Type B pancreatic cell (in vitro differentiated cells): ENCODE measurements at regions not wholly inside any gene's neighbourhood (a gene's known extent, or its start where the extent isn't known, plus 50 kb on each side); places are given as distances from the start of the nearest gene placed in this dataset.
"Not testable (repeated sequence)": the region's sequence is repeated elsewhere in the genome, so short reads cannot be mapped to it uniquely, and the experiment has no call there.

Experiments used
- DNase-seq: peaks from one replicate; pipeline ENCODE4 v3.0.0; 2021; ENCODE audit warnings: mixed read lengths; ENCODE audit not compliant: unreplicated experiment; ENCODE audit errors: extremely low spot score
- H3K27ac Mint-ChIP-seq: 2 replicates; pipeline ENCODE4 v1.8.0; 2021; ENCODE audit warnings: mild to moderate bottlenecking, mixed read lengths
- H3K27me3 Mint-ChIP-seq: 2 replicates; pipeline ENCODE4 v1.8.0; 2021; ENCODE audit warnings: mixed read lengths
- H3K36me3 Mint-ChIP-seq: 2 replicates; pipeline ENCODE4 v1.8.0; 2021; ENCODE audit warnings: mixed read lengths
- H3K4me1 Mint-ChIP-seq: one replicate; pipeline ENCODE4 v1.8.0; 2021; ENCODE audit warnings: mixed read lengths; ENCODE audit not compliant: unreplicated experiment
- H3K4me3 Mint-ChIP-seq: 2 replicates; pipeline ENCODE4 v1.8.0; 2021; ENCODE audit warnings: mild to moderate bottlenecking, mixed read lengths
- H3K9me3 Mint-ChIP-seq: 2 replicates; pipeline ENCODE4 v1.8.0; 2021; ENCODE audit warnings: mixed read lengths
- TF ChIP-seq, protein P1 (sequence below): fragments of 200-600 bp; sonication (generic); conservative IDR thresholded peaks from 2 replicates; pipeline ENCODE4 v1.5.0; 2021; ENCODE audit warnings: antibody characterized with exemption, mild to moderate bottlenecking

- no peaks in the 10 kb centered on the region for H3K36me3 Mint-ChIP-seq
- no peak overlapping the region for H3K4me3 Mint-ChIP-seq
- H3K27me3 Mint-ChIP-seq, result peaks cover 76% of the 10 kb centered on the region
- DNase-seq, result no peak
- peaks cover 11% of the 10 kb centered on the region for H3K4me1 Mint-ChIP-seq
- H3K27ac Mint-ChIP-seq, result no peak overlapping the region
- no peaks in the 10 kb centered on the region for H3K9me3 Mint-ChIP-seq
- TF ChIP-seq, protein P1, sequence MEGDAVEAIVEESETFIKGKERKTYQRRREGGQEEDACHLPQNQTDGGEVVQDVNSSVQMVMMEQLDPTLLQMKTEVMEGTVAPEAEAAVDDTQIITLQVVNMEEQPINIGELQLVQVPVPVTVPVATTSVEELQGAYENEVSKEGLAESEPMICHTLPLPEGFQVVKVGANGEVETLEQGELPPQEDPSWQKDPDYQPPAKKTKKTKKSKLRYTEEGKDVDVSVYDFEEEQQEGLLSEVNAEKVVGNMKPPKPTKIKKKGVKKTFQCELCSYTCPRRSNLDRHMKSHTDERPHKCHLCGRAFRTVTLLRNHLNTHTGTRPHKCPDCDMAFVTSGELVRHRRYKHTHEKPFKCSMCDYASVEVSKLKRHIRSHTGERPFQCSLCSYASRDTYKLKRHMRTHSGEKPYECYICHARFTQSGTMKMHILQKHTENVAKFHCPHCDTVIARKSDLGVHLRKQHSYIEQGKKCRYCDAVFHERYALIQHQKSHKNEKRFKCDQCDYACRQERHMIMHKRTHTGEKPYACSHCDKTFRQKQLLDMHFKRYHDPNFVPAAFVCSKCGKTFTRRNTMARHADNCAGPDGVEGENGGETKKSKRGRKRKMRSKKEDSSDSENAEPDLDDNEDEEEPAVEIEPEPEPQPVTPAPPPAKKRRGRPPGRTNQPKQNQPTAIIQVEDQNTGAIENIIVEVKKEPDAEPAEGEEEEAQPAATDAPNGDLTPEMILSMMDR, result no peak
Measured at GRCh38 chr22:49674479-49675050, 153.1 kb downstream of the BRD1 start.

GRCh38 chr22:49673048-49673447, 154.6 kb downstream of the BRD1 start:
- peak; percentile 45 for DNase-seq
- Mint-ChIP-seq H3K36me3 (no peaks in the 10 kb centered on the region), H3K27me3 (peaks cover 75% of the 10 kb centered on the region)

DNA sequence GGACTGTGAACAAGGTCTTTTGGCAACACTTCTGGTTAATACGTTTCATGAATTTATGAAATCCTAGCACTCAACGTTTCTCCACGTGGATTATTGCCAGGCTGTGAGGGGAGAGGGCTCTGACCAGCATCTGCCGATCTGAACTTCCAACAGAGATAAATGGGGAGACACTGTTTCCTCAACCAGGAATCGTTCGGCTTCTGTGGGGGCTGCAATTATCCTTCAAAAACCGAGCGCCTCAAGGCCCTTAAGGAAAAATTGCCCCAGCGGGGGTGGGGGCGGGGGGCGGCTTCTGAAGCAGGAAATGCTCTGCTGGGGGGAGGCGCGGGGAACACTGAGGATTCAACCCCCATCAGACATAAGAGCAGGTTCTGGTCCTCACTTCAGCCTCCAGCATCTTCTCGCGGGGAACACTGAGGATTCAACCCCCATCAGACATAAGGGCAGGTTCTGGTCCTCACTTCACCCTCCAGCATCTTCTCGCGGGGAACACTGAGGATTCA, 155.6 kb downstream of the BRD1 start:
- peak; percentile 31 for DNase-seq
- TF ChIP-seq, protein P1, result no peak
- Mint-ChIP-seq H3K9me3 (no peaks in the 10 kb centered on the region), H3K4me3 (peak overlapping the region; percentile 67), H3K36me3 (no peaks in the 10 kb centered on the region), H3K27me3 (peaks cover 72% of the 10 kb centered on the region), H3K27ac (no peak overlapping the region), H3K4me1 (peaks cover 11% of the 10 kb centered on the region)

More at GRCh38 chr22:49673048-49673447, 154.6 kb downstream of the BRD1 start:
- Mint-ChIP-seq H3K9me3 (no peaks in the 10 kb centered on the region), H3K4me1 (peaks cover 11% of the 10 kb centered on the region), H3K27ac (no peak overlapping the region), H3K4me3 (no peak overlapping the region)
- TF ChIP-seq, protein P1, result no peak

- peak; percentile 45 for DNase-seq
- peaks cover 72% of the 10 kb centered on the region for H3K27me3 Mint-ChIP-seq
- no peaks in the 10 kb centered on the region for H3K36me3 Mint-ChIP-seq
- peak overlapping the region; percentile 67 for H3K4me3 Mint-ChIP-seq
- no peaks in the 10 kb centered on the region for H3K9me3 Mint-ChIP-seq
- H3K27ac Mint-ChIP-seq, result no peak overlapping the region
- H3K4me1 Mint-ChIP-seq, result peaks cover 11% of the 10 kb centered on the region
- TF ChIP-seq, protein P1, result no peak
Measured at GRCh38 chr22:49671331-49672013, 156.2 kb downstream of the BRD1 start.

DNA sequence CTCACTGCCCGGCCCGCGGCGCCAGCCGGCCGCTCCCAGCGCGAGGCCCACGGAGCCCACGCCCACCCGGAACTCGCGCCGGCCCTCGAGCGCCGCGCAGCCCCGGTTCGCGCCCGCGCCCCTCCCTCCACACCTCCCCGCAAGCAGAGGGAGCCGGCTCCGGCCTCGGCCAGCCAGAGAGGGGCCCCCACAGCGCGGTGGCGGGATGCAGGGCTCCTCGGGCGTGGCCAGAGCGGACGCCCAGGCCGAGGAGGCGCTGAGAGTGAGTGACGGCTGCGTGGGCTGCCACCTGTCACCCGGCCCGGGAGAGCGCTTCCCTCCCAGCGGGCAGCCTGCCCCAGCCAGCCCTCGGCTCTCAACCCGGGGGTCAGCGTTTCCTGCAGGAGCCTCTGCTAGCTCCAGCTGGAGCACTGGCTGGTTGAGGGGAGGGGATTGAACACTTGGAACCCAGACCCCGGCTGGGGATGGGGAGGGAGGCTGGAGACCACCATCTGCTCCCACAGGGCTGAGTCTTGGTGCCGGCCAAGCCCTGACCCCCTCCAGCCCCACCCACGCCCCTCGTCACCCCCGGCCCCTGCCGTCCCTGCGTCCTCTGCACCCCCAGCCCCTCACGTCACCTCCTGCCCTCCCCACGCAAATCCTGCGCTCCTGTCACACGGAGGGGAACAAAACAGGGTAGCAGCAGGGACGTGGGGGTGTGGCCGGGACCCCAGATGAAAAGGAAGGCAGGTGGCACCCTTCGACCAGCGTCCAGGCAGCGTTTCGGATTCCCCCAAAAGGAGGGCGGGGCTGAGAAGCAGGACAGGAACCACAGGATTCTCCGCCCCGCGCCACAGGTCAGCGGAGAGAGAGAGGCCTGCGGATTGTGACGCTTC, 157.0 kb downstream of the BRD1 start:
- H3K9me3 Mint-ChIP-seq, result no peaks in the 10 kb centered on the region
- peaks cover 11% of the 10 kb centered on the region for H3K4me1 Mint-ChIP-seq
- peak overlapping the region; percentile 67 for H3K4me3 Mint-ChIP-seq
- TF ChIP-seq, protein P1, result no peak
- H3K27ac Mint-ChIP-seq, result no peak overlapping the region
- H3K27me3 Mint-ChIP-seq, result peaks cover 72% of the 10 kb centered on the region
- H3K36me3 Mint-ChIP-seq, result no peaks in the 10 kb centered on the region
- peak; percentile 62 for DNase-seq

GRCh38 chr22:49669969-49670455, 157.7 kb downstream of the BRD1 start:
- peak; percentile 68 for DNase-seq
- H3K36me3 Mint-ChIP-seq, H3K9me3 Mint-ChIP-seq, H3K4me3 Mint-ChIP-seq, H3K27ac Mint-ChIP-seq: not testable (repeated sequence)
- H3K27me3 Mint-ChIP-seq, result peaks cover 71% of the 10 kb centered on the region
- peaks cover 11% of the 10 kb centered on the region for H3K4me1 Mint-ChIP-seq

DNA sequence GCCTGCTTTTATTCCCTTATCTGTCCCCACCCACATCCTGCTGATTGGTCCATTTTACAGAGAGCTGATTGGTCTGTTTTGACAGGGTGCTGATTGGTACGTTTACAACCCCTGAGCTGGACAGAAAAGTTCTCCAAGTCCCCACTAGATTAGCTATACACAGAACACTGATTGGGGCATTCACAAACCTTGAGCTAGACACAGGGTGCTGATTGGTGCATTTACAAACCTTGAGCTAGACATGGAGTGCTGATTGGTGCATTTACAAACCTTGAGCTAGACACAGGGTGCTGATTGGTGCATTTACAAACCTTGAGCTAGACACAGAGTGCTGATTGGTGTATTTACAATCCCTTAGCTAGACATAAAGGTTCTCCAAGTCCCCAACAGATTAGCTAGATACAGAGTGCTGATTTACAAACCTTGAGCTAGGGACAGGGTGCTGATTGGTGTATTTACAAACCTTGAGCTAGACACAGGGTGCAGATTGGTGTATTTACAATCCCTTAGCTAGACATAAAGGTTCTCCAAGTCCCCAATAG, 158.2 kb downstream of the BRD1 start:
- not testable (repeated sequence) for DNase-seq, H3K4me3 Mint-ChIP-seq, H3K9me3 Mint-ChIP-seq, H3K36me3 Mint-ChIP-seq, H3K27ac Mint-ChIP-seq
- peaks cover 69% of the 10 kb centered on the region for H3K27me3 Mint-ChIP-seq
- H3K4me1 Mint-ChIP-seq, result peaks cover 11% of the 10 kb centered on the region
